Epithelial cell of esophagus (primary cell): ENCODE measurements at regions not wholly inside any gene's neighbourhood (a gene's known extent, or its start where the extent isn't known, plus 50 kb on each side); places are given as distances from the start of the nearest gene placed in this dataset.

Source experiments
- DNase-seq: peaks from one replicate; pipeline ENCODE4 v3.0.0; 2010; ENCODE audit warnings: low read depth
- H3K4me3 ChIP-seq: 2 replicates; pipeline ENCODE4 v1.5.1; 2011; ENCODE audit warnings: mild to moderate bottlenecking, low read length, control low read depth
- TF ChIP-seq, protein P1 (sequence below): IDR thresholded peaks from 2 replicates; pipeline ENCODE4 v1.5.1; 2011; ENCODE audit warnings: low read depth, mild to moderate bottlenecking, low read length, control low read depth, inconsistent platforms; ENCODE audit not compliant: insufficient read depth; ENCODE audit errors: missing control alignments

DNA sequence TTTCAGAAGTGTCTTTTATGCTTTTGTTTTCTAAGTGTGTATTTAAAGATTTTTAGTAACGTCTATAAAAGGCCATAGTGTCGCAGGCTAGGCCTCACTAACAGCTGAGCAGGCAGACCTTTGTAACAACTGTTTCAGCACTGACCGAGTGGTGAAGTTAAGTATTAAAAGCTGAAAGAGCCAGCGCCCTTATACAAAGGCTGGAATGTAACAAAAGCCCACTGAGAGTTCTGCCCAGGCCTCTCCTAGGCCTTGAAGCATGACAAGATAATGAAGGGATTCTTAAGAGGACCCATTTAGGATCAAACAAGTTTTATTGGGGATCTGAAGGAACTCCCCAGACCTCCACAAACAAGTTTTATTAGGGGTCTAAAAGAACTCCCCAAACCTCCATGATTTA is 722.5 kb upstream of the PRKX start:
- H3K4me3 ChIP-seq, result no peak overlapping the region
- TF ChIP-seq, protein P1, sequence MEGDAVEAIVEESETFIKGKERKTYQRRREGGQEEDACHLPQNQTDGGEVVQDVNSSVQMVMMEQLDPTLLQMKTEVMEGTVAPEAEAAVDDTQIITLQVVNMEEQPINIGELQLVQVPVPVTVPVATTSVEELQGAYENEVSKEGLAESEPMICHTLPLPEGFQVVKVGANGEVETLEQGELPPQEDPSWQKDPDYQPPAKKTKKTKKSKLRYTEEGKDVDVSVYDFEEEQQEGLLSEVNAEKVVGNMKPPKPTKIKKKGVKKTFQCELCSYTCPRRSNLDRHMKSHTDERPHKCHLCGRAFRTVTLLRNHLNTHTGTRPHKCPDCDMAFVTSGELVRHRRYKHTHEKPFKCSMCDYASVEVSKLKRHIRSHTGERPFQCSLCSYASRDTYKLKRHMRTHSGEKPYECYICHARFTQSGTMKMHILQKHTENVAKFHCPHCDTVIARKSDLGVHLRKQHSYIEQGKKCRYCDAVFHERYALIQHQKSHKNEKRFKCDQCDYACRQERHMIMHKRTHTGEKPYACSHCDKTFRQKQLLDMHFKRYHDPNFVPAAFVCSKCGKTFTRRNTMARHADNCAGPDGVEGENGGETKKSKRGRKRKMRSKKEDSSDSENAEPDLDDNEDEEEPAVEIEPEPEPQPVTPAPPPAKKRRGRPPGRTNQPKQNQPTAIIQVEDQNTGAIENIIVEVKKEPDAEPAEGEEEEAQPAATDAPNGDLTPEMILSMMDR, result no peak
- DNase-seq, result no peak

DNA sequence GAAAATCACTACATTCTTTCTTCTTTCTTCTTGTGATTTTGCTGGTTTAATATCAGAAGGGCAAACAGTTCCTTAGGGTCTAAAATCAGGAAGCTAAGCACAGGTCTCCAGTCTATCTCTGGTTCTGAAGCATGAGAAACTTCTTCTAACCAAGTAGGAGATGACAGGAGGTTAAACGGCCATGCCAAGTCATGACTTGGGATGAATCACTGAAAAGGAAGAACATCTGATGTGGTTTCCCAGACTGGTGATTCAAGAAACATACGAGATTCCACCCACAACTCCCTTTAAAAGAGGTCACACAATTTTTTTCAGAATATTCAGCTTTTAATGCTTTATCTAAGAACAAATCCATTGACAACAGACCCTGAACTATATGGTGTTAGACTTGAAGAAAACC is 684.0 kb upstream of the PRKX start:
- TF ChIP-seq, protein P1, result no peak
- DNase-seq, result peak; percentile 54

DNA sequence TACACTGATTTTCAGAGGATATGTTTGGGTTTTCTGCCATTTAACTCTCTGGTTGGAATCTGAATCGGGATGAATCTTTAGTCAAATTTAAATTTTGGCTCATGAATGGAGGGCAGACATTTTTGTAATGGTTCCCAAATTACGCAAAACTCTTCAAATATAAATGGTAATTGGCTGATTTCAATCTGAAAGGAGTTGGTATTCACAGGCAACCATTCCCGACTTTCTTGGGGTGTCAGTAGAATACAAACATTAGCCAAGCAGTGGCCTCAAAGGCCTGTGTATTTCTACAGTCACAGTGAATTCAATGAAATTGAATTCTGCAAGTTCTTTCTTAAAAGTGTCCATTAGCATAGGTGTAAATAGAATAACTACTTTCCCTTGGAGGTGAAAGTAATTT is 668.8 kb upstream of the PRKX start:
- TF ChIP-seq, protein P1, result no peak
- no peak overlapping the region for H3K4me3 ChIP-seq
- no peak for DNase-seq

More for the DNA sequence above, 684.0 kb upstream of the PRKX start:
- no peak overlapping the region for H3K4me3 ChIP-seq

DNA sequence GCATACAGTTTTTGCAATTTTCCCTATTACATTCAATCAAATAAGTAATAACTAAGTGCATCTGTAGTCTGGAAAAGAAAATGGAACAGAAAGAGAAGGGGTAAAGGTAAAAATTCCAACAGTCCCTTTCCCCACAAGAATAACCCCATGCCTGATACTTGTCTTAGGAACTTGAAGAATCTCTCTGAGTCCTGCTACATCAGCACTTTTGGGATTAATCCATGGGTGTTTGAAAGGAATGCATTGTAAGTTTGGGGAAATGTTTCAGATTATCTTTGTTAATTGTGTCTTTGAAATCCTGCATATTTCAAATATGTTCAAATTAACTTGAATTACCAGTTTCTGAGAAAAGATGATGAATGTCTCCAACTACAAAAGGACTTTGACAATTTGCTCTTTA is 667.3 kb upstream of the PRKX start:
- no peak for DNase-seq
- TF ChIP-seq, protein P1, result no peak
- H3K4me3 ChIP-seq, result no peak overlapping the region

- DNase-seq, result peak; percentile 79
- TF ChIP-seq, protein P1, result no peak
Measured at GRCh38 chrX:4379071-4379470, 665.6 kb upstream of the PRKX start.

DNA sequence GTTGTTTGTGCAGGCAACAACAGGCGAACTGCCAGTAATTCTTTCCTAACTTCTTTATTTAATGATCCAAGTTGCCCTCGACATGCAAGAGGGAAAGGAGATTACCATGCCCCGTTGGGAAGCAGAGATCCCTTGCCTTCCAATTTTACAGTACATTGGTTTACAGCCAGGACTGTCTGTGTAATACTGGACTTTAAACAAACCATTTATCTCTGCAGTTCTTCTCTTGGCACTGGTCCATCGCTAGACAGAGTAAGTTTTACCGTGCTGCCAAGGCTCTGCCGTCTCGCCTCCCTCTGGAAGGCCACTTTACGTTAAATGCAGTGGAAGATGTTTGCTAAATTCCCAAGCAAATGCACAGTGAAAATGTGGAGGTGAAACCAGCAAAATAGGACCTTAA is 660.3 kb upstream of the PRKX start:
- DNase-seq, result no peak
- TF ChIP-seq, protein P1, result no peak
- no peak overlapping the region for H3K4me3 ChIP-seq

More at GRCh38 chrX:4379071-4379470, 665.6 kb upstream of the PRKX start:
- H3K4me3 ChIP-seq, result no peak overlapping the region

DNA sequence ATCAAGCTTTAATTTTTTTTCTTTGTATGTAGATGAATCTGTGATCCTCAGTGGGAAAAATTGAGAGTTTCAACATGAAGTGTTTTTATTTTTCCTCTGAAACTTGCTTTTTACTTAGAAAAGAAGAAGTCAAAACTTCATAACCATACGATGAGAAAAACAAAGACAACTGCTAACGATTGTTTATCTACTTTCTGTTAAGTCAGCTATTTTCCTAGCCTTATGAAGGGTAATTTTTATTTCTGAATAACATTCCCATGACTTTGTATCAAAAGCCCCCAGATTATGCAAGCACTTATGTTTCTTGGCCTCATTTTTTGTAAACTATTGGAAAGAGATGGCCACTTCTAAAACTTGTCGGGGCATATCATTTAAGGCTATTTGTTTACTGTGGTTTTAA is 645.1 kb upstream of the PRKX start:
- no peak overlapping the region for H3K4me3 ChIP-seq
- TF ChIP-seq, protein P1, result no peak
- DNase-seq, result no peak
